Stimulated activated CD4-positive, alpha-beta T cell treated with anti-CD3 and anti-CD28 coated beads, TNF-alpha, amount 100 ng/mL, for 1 hour (primary cell): ENCODE measurements at regions not wholly inside any gene's neighbourhood (a gene's known extent, or its start where the extent isn't known, plus 50 kb on each side); places are given as distances from the start of the nearest gene placed in this dataset.

Experiments used
- DNase-seq, 3 donors: peaks; one replicate each; pipeline ENCODE4 v3.0.0-alpha.2; 2020; ENCODE audit warnings: low read depth in 3 of 3, low spot score in 1 of 3

DNA sequence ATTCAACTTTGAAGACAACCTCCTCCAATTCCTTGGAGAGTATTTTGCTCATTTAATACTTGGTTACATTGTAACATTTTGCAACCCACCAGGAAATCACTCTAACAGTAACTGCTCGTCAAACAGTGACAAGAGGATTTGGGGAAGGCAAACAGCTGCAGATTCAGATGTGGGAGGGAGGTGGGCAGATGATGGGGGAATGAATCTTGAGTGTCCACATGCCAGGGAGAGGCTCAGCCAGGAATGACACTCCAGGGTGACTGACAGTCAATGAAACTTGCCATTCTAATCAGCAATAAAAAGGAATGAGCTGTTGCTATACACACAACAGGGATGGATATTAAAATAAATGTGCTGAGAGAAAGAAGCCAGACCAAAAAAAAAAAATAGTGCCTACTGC, 97.7 kb upstream of the ANKRD55 start:
- no peak for DNase-seq

DNA sequence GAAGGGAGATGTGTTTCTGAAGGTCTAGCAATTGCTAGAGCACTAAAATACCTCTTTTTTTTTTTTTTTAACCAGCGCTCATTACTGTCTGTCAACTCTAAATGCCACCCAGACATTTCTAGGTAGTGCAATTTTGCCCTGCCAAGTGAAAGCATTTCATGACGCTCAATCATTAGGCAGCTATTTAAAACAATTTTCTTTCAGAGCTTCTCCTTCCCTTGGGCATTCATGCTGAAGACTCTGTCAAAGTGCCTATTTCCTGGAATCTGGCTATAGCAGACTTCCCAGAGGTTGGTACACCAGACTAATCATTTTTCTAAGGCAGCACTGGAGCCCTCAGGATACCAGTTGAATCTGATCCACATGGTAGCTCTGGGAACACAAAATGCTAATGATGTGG, 97.0 kb upstream of the ANKRD55 start:
- no peak for DNase-seq

DNA sequence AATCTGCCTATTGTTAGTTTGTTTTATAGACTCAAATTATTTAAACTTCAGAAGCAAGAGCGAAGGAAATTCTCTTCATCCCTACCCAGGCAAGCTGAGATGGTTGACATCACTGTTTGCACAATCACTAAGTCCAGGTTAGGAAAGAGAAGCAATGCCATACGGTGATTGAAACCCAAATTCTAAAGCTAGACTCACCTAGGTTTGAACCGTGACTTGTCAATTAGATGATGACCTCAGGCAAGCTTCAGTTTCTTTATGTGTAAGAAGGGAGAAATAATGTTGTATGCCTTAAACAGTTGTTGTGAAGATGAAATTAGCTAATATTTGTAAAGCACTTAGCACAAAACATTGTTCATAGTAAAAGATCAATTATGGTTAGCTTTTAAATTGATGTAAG, 96.5 kb upstream of the ANKRD55 start:
- DNase-seq, result no peak

DNA sequence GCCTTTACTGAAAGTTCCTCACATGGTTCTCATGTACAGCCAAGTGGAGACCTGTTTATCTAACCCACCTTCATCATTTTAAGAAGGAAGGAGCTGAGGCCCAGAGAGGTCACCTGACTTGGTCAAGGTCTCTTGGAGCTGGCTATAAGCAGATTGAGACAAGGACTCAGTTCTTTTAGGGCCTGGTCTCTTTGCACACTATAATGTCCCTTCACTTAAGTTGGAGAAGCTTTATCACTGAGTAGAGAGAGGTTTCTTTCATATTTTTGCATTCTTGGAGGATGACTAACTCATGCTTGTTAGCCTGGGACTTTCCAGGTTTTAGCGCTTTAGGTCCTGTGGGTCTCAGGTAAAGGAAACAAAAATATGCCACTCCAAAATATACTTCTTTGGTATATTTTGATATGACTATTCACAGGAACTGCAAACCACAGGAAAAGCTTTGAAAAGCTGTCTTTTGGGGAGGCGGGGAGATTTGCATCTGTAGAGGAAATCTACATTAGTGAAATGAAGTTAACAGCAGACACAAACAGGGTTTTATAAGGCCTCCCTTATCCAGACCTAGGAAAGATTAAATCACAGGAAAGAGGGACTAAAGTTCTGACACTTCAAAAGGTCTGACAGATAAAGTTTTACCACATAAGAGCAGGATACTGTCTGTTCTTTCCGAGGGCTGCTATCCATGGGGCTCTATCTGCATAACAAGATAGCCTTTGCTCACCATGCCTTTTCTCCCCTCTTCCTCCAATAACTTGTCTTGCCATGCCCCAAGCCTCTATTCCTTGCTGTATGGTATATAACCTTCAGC, 95.8 kb upstream of the ANKRD55 start:
- DNase-seq, result no peak

DNA sequence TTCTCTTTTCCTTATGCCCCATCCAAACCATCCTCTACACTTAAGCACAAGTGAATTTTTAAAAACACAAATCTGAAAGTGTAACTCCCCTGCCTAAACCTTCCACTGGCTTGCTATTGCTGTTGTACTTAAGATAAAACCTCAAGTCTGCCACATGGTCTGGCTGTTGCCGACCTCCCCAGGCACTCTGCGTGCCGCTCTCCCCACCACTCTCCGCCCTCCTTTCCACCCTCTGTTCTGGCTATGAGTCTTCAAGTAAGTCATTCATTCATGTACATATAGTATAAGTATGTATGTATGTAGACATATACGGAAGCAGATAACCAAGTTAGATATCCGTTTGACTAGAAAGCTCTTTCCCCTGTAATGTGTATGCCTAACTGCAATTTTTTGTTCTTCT, 94.7 kb upstream of the ANKRD55 start:
- DNase-seq, result peak in 1 of 3 donors; percentile 50

DNA sequence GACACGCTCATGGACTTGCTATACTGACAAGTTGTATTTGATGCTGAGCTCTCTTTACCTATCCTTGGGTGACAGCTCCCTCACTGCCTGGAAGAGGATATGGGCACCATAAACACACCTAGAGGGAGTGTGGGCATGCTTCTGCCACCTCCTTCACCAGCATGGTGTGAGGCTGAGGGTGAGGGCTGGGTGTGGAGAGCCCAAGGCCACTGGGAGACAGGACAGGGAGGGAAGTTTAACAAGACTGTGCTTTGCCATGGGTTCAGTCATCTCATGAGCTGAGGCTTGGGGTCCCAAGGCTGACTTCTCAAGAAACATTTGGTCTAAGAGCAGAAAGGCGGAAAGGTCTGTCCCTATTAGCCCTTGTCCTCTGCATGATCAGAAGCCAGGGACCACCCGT, 93.6 kb upstream of the ANKRD55 start:
- DNase-seq, result no peak

DNA sequence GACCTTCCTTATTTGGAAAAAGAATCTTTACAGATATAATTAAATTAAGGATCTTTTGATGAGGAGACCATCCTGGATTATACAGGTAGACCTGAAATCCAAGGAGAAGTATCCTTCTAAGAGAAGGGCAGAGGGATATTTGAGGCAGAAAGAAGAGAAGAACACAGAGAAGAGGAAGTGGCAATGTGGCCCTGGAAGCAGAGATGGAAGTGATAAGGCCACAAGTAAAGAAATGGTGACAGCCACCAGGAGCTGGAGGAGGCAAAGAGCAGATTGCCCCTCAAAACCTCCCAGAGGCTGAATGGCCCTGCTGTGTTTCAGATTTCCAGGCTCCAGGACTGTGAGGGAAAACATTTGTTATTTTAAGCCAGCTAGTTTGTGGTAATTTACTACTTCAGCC, 93.0 kb upstream of the ANKRD55 start:
- DNase-seq, result no peak

DNA sequence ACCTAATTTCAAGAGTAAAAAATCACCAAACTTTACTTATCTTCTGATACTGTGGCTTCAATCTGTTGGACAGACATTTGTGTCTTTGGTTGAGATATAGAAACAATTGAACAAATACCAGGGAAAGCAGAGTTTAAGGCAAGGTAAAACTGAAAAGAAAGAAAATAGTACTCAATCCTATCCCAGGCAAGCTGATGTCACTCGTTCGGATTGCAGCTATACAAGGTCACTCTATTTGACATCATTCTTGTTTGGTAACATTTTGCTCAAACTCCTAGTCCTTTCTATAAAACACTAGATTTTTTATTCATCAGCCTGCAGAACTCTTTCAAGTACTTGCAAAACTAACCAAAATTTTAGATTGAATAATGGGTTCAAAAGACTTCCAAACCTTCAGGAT, 91.9 kb upstream of the ANKRD55 start:
- no peak for DNase-seq

DNA sequence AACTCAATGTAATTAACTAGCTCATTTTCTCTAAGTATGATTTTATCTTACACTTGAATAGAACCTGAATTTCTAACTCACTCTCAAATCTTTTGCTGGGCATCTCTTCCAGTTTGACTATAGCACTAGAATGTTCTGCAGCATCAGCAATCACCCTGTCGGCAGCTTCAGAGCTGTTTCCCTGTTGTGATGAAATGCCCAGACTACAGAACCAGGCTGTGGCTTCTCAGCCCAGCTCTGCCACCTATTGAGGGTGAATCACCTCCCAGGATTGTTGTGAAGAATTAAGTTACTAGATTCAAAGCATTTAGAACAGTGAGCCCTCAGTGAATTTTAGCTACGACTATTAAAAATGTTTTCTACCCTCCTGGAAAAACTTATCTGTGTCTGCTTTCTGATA, 90.4 kb upstream of the ANKRD55 start:
- no peak for DNase-seq

DNA sequence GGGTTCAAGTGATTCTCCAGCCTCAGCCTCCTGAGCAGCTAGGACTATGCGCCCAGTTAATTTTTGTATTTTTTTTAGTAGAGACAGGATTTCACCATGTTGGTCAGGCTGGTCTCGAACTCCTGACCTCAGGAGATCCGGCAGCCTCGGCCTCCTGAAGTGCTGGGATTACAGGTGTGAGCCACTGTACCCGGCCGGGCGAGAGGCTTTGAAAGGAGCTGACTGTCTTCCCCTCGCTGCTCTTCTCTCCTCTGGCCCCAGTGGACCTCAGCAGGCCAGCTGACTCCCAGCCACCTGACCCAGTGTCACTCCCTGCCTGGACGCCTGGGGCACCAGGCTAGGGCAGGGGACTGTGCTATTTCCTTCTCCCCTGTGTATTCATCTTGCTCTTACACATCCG, 89.5 kb upstream of the ANKRD55 start:
- no peak for DNase-seq

DNA sequence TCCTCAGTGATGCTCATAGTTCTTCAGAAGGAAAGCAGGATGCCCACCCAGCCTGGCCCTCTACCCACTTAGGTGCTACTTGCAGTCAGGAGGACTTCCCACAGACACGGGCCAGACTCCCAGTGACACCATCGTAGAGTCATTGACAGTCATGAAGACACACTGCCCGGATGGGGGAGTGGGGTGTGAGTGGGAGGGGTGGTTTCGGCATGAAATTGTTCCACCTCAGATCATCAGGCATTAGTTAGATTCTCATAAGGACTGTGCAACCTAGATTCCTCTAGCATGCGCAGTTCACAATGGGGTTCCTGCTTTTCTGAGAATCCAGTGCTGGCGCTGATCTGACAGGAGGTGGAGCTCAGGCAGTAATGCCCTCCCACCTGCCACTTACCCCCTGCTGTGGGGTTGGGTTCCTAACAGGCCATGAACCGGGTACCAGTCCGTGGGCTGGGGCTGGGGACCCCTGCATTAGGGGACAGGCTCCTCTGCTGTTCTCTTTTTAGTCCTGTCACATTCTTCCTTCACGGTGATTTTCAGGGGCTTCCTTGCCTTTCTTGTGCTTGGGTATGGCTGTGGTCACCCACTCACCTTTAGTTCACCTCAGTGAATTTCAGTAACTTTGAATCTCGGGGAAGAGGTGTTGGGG, 88.2 kb upstream of the ANKRD55 start:
- DNase-seq, result no peak

DNA sequence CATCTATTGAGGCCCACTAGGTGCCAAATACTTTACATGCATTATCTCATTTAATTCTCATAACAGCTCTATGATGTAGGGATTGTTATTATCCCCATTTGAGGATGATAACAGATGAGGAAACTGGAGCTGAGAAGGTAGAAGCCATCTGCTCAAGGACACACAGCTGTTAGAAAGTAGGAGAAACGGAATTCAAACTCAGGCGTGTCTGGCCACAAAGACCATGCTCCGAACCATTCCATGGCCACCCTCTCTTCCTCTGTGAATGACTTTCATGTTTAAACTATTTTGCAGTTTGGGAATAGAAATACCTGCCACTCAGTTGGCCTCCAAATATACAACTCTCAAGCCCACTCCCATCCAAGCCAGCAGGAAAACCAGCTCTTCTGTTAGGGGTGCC, 87.6 kb upstream of the ANKRD55 start:
- no peak for DNase-seq

DNA sequence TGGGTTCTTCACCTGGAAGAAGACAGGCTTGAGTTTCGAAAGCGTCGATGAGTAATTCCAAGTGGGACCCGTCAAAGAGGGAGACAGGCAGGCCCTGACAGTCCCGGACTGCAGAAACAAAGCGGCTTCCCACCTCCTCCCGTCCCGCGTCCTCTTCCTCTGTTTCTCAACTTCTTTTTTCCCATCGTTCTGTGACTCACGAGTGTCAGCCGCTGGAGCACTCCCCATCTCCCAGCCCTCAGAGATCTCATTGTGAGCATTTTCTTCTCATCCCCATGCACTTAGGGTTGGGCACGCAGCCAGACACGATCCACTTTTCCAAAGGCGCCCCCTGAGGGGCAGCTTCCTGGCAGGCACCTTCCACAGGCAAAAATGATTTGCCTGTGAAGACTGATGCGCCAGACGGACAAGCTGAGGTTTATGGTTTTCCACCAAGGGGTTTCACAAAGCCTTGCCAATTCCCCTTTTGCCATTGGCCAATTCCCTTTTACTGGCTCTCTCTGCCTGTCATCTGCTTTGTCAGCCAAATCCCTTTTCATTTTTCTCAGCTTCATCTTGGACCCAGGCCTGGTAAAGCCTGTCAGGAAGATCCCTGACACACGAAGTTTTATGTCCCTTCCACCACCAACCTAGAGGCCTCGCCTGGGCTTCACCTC, 86.5 kb upstream of the ANKRD55 start:
- no peak for DNase-seq

DNA sequence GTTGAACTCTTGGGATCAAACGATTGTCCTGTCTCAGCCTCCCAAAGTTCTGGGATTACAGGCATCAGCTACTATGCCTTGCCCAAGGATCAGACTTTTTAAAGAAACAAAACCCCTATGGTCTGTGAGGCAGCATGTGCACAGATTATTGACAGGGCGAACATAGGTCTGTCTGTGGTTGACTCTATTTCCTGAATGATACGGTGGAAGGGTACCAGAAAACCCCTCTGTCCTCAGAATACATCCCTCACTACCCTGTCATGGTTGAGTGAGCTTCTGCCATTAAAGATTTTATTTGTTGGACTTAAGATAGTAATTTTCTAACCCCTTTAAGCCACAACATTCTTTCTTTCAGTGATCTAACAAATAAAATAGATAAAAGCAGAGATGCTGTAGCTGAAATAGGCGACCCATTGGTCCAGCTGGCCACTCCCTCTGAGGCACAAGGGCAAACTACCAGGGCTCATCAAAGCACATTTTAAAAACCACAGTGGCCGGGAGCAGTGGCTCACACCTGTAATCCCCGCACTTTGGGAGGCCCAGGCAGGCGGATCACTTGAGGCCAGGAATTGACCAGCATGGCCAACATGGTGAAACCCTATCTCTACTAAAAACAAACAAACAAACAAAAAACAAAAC, 84.9 kb upstream of the ANKRD55 start:
- DNase-seq, result no peak

DNA sequence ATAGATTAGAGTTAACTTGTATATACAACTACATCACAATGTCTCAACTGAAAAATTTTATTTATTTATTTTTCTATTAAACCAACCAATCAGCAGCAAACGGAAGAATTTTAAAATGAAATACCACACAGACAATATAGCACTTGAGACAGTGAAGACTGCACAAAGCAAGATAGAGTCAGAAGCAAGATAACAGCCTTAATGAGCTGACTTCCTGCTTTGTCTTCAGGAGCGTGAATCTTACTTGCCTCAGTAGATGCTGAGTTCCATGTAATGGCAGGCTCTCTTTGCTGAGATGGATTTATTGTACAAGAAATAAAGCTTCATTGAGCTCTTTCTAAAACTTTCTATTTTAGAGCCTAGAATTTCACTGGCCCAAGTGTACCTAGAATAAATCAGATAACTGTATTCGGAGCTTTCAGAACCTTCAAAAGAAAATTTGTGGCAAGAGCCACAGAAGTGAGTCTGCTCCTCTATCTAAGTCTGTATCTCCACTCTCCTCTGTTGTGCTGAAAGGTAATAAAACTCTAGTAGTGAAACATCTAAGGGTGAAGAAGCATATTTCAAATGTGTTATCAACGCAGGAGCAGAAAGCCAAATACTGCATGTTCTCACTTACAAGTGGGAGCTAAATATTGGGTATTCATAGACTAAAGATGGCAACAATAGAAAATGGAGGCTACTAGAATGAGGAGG, 83.3 kb upstream of the ANKRD55 start:
- DNase-seq, result no peak

DNA sequence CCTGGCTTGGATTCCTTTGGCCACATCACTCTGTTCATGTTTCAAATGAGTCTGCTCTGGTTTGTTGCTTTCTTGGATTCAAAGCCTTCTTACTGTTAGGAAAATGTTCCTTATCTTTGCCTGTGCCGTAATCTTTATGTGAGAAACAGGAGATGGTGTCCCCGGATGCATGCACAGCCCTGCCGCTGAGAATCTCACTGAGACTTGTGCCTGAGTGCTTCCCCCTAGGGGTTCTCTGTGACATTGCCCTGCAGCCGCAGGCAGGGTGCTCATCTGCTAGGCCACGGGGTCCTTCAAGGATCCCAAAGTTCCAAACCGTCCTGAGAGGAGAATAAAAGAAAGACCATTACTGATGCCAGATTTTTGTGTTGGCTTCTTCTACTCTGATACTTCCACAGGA, 81.4 kb upstream of the ANKRD55 start:
- no peak for DNase-seq

DNA sequence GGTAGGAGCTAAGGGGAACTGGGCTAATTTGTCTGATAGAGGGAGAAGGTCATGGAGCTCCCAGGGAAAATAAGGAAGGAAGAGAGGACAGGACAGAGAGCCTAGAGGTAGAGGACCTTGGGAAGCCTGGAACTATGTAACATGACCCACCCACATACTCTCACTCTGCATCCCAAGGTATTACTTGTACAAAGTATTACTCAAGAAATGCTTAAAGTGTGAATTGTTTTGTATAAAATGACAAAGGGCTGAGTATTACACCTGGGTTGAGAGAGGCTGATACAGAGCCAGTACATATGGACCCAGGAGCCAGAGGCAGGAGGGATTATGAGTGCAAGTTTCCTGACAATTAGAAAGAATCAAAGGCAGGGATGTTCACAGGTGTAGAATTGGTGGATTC, 80.5 kb upstream of the ANKRD55 start:
- no peak for DNase-seq

DNA sequence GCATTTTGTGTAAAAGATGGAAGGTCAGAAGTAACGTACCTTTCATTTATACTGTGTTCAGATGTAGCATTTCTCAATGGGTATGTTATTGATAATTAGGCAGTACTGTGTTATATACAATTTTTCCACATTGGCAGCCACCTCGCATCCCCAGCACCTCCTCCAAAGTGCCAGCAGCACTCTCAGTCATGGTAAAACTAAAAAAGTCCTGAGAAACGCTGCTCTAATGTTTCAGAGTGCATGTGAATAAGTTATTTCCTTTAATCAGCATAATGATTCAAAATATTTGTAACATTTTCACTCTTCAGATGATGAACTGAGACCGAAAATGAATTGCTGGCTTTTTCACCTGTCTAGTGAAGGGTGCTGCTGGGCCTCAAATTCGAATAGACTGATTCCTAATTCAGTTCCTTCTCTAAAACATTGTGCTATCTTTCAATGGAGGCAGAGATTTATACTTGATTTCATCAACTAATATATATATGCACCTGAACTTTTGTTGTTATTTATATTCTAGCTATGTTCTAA, 79.9 kb upstream of the ANKRD55 start:
- no peak for DNase-seq

DNA sequence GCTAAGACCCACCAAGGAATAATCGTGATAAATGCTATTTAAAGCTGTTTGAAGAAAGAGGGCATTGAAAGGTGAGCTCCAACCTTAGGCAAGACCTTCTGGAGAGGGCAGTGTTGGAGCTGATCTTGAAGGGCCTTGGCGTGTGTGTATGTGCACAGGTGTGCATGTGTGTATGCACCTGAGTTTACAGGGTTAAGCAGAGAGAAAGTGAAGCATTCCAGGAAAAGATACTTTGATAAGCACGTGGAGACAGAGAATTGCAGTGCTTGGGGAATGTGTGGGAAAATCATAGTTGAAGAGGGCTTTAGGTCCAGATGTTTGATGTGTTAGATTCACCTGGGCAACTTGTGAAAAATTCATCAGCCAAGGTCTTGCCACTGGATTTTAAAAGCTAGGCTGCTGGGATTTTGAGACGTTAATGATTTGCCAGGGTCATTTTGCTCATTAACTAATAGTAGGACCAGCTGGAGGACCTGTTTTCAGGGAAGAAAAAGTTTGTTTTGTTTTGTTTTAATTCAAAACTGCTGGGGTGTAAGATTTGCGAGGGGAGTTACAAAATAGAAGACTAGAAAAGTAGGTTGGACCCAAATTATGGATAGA, 78.3 kb upstream of the ANKRD55 start:
- DNase-seq, result no peak

DNA sequence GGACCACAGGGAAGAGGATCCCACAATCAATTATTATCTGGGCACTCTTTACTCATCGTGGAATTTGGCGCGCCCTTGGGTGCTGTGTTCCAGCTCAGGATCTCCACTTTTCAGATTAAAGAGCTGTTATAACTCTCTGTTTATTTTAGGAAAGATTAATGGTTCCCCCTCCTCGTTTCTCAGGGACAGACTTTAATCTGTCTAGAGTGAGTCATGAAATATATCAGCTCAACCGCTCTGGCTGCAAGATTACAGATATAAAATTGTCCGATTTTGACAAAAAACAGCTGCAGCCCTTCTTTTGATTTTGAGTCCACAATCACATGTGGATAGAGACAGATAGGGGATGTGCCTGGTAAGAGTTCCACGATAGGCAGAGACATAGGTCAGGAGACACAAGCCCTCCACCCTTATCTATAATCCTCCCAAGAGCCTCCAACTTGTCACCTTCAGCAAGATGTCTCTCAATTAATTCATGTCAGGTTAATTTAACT, 77.6 kb upstream of the ANKRD55 start:
- no peak for DNase-seq
